H1 (cell line): ENCODE measurements at regions not wholly inside any gene's neighbourhood (a gene's known extent, or its start where the extent isn't known, plus 50 kb on each side); places are given as distances from the start of the nearest gene placed in this dataset.
"Not testable (repeated sequence)": the region's sequence is repeated elsewhere in the genome, so short reads cannot be mapped to it uniquely, and the experiment has no call there.

Experiments
- EP300 ChIP-seq, 2 experiments: IDR thresholded peaks; 1 replicate in 1 of 2; 2 replicates in 1 of 2; pipeline ENCODE4 v1.6.1; 2011 to 2012; ENCODE audit warnings: low read depth in 2 of 2, low read length in 2 of 2, mild to moderate bottlenecking in 2 of 2, borderline replicate concordance in 1 of 2, inconsistent platforms in 1 of 2, moderate library complexity in 1 of 2
- KDM1A ChIP-seq: fragments of 200-600, 300-600 bp; sonication (generic); IDR thresholded peaks from 2 replicates; pipeline ENCODE4 v1.7.1; 2016; ENCODE audit warnings: mild to moderate bottlenecking, low read length, borderline replicate concordance
- TF ChIP-seq, protein P1 (sequence below), 3 experiments: IDR thresholded peaks; 1 replicate in 2 of 3; 2 replicates in 1 of 3; pipeline versions ENCODE4 v1.5.1 to v1.6.1; 2011; ENCODE audit warnings: low read length in 3 of 3, mild to moderate bottlenecking in 3 of 3, inconsistent platforms in 2 of 3, low read depth in 1 of 3, moderate library complexity in 1 of 3; ENCODE audit not compliant: insufficient read depth in 1 of 3; ENCODE audit errors: control extremely low read depth in 1 of 3

DNA sequence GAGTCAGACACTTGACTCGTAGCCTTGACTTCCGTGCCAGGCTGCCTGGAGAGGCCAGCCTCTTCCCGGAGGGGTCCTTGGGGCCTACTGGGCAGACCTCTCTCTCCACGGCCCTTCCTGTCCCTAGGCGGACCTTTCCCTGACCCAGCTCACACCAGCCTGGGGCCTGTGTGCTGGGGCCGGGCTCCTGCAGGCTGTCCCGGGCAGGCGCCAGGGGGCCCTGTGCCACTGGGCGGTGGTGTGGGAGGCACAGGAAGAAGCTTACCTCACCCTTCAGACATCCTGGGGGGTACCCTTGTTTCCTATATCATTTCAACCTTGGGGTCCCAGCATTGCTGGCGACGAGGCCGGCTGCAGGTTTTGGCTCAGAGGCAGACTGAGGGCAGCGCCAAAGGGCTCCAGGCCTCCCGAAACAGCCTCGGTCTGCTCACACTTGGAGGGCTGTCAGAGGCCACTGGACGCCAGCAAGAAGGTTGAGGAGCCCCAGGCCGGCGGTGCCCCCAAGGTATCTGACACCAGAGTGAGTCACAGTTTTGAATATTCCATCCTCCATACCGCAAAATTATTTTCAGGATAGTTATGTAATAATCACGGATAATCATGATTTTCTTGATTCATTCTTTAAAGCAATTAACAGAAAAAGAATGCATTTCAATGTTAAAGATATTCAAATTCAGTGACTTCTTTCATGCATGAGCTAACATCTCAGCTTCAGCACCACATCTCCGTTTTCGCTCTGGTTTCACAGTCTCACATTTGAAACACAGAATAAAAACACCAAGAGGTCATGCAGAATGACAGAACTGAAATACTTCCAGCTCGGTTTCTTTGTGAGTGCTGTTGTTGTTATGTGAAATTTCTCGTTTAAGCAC lies 3967.6 kb upstream of the TPTE start:
- TF ChIP-seq, protein P1, sequence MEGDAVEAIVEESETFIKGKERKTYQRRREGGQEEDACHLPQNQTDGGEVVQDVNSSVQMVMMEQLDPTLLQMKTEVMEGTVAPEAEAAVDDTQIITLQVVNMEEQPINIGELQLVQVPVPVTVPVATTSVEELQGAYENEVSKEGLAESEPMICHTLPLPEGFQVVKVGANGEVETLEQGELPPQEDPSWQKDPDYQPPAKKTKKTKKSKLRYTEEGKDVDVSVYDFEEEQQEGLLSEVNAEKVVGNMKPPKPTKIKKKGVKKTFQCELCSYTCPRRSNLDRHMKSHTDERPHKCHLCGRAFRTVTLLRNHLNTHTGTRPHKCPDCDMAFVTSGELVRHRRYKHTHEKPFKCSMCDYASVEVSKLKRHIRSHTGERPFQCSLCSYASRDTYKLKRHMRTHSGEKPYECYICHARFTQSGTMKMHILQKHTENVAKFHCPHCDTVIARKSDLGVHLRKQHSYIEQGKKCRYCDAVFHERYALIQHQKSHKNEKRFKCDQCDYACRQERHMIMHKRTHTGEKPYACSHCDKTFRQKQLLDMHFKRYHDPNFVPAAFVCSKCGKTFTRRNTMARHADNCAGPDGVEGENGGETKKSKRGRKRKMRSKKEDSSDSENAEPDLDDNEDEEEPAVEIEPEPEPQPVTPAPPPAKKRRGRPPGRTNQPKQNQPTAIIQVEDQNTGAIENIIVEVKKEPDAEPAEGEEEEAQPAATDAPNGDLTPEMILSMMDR (IDR thresholded peaks at IDR 0.05; ENCODE audit: control extremely low read depth in 1 of 3, insufficient read depth in 1 of 3, low read depth in 1 of 3, low read length in 3 of 3): not testable (repeated sequence)
- not testable (repeated sequence) for TF ChIP-seq KDM1A; EP300 (IDR thresholded peaks at IDR 0.05; ENCODE audit: borderline replicate concordance in 1 of 2, low read depth in 2 of 2, low read length in 2 of 2)
